Dedifferentiated amniotic fluid mesenchymal stem cell (primary cell): ENCODE measurements at regions not wholly inside any gene's neighbourhood (a gene's known extent, or its start where the extent isn't known, plus 50 kb on each side); places are given as distances from the start of the nearest gene placed in this dataset.
"Not testable (repeated sequence)": the region's sequence is repeated elsewhere in the genome, so short reads cannot be mapped to it uniquely, and the experiment has no call there.

Experiments
- DNase-seq: peaks from one replicate; pipeline ENCODE4 v3.0.0-alpha.2; 2016; ENCODE audit errors: extremely low spot score

DNA sequence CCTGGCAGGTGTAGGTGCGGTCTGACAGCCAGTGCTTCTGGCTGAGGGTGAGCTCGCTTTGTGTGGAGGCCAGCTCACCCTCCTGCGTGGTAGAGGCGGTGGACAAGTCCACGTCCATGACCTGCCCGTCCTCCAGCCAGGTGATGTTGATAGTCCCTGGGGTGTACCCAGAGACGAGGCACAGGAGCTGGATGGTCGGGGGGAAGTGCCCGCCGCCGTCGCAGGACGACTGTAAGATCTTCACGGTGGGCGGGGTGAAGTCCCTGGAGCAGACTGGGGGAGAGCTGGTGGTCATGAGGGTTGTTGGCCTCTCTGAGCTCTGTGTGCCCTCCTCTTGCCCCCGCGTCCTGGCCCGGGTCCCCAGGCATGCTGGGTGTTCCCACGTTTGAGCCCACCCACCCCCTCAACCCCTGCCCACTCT is 74.6 kb downstream of the TMEM121 start:
- DNase-seq: no peak

DNA sequence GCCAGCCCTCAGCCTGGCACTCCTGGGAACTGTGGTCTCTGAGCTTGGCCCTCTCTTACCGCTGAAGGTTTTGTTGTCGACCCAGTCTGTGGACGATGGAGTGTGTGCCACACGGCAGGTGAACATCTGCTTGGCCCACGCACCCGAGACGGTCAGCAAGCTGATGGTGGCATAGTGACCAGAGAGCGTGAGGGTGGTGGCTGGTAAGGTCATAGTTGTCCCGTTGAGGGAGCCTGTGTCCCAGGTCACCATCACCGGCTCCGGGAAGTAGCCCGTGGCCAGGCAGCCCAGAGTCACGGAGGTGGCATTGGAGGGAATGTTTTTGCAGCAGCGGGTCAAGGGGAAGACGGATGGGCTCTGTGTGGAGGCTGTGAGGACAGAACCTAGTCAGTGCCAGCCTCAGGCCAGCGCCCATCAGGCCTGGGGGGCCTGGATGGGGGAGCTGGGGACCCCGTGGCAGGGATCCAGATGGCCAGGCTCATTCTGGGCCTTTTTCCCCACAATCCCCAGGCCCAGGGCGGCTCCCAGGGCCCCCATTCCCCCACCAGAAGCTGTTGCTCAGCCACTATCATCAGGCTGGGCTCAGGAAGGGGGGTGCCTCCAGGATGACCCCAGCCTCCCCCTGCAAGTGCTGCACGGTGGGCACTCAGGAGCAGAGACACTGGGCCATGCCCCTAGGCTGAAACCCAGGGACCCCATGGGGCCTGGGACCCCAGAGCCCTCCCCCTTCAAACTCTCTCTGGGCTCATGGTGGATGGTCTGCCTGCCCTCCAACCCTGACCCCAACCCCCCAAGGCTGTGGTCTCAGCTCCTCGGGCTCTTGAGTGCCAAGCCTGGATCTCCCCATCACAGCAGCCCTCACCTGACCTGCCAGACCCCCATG is 75.2 kb downstream of the TMEM121 start:
- no peak for DNase-seq

DNA sequence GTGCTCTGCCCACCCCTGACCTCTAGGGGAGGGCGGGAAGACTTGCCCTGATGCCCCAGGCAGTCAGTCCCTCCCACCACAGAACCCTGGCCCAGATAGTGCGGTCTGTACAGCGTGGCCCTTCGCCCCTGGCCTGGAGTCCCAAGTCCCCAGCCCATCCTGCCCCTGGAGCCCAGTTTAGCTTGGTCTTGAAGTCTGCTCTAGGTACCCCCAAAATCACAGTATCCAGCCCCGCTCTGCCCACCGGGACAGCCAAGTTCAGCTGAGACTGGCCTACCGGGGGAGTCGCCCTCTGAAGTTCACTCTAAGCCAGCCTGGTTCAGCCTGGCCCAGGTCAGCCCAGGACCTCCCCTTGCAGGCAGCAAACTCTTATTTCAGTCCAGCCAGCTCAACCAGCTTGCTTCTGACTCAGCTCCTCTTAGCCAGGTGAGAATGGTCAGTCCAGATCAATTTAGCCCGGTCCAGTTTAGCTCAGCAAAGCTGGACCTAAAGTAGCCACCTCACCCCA is 75.9 kb downstream of the TMEM121 start:
- DNase-seq: no peak

DNA sequence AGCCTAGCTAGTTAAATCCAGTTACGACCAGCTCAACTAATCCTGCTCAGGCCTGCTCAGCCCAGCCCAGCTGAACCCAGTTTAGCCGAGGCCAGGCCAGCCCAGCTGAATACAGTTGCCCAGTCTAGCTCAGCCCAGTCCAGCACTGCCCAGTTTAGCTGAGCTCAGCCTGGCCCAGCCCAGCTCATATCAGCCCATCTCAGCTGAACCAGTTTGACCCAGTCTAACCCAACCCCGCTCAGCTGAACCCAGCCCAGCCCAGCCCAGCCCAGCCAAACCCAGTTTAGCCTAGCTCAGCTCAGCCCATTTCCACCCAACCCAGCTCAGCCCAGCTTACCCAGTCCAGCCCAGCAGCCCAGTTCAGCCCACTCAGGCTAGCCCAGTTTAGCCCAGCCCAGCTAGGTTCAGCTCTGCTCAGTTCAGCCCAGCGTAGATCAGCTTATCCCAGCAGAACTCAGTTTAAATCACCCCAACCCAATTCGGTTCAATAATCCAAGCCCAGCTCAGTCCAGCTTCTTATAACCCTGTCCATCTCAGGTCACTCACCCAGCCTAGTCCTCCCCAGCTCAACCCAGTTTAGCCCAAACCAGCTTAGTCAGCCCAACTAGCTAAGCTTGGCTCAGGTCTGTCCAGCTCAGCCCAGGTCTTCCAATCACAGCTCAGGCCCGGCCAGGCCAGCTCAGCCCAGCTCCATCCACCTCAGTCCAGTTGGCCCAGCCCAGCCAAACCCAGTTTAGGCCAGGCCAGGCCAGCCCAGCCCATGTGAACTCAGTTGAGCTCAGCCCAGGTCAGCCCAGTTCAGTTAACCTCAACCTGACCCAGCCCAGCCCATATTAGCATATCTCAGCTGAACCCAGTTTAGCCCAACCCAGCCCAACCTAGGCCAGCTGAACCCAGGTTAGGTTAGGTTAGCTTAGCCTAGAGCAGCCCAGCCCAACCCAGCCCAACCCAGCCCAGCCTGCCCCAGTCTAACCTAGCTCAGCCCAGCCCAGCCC is 76.7 kb downstream of the TMEM121 start:
- no peak for DNase-seq

DNA sequence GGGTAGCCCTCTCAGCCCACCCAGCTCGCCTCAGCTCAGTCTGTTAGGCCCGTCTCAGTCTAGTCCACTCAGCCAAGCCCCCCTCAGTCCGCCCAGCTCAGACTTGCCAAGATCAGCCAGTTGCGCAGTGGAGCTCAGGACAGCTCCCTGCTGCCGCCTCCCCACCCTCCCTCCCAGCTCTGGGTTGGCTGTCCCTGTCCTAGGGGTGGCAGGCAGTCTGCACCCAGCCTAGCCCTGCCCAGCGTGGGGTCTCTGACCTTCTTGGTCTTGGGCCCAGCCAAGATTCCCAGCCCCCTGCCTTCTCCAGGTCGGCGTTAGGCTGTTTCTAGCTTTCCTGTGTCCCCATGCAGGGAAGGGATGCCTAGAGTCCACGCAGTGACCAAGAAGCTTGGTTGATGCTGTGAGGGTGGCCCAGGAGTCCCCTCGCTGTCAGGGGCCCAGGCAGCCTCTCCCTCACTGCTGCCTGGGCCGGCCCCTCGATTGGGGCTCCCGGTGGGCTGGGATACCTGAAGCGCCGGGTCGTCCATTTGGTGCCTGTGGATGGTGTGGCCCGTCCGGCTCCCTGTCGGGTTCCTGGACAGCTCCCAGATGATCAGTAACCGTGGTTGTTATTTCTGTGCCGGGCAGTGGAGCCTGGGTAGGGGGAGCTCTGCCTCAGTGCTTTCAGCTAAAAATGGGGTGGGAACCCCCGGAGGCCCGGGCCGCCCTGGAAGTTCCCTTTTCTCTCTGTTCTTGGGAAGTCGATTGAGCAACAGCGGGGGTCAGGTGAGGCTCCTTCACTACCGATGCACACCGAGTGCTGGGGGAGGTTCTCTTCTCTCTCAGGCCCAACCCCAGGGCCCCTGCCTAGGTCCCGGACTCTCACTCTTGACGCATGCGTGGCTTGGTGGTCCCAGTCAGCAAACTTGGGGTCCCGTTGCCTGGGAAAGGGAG is 78.4 kb downstream of the TMEM121 start:
- not testable (repeated sequence) for DNase-seq

DNA sequence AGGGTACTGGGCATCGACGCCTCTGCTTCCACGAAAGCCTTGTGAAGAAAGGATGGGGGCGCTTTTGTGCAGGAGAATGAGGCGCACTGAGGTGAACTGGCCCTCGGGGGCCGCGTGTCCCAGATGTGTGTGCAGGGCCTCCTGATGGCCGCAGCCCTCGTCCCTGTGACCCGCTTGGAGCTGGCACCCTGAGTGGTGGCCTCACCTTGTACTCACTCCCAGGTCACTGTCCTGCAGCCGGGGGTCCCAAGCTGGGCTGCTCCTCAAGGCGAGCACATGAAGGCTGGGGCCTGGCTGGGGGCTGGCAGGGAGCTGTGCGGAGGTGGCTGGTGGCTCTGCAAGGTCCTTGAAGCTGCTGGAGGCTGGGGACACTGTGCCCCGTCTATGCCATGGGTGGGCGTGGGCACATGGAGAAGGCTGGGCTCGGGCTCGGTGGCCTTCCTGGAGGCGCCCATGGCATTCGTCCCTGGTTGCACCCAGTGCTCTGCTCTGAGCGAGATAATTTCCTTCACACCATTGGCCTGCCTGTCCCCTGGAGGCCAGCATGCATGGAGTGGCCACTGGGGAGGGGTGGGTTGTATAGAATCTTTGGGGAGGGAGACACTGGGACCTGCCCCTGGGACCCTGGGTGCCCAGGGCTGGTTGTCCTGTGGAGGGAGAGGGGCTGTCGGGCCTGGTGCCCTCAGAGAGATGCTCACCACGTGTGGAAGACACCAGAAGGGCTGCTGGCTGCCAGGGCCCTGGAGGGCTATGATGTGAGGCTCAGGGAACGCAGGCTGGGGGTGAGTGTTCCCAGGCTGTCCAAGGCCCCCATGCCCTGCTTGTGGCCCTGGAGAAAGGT is 79.3 kb downstream of the TMEM121 start:
- no peak for DNase-seq

DNA sequence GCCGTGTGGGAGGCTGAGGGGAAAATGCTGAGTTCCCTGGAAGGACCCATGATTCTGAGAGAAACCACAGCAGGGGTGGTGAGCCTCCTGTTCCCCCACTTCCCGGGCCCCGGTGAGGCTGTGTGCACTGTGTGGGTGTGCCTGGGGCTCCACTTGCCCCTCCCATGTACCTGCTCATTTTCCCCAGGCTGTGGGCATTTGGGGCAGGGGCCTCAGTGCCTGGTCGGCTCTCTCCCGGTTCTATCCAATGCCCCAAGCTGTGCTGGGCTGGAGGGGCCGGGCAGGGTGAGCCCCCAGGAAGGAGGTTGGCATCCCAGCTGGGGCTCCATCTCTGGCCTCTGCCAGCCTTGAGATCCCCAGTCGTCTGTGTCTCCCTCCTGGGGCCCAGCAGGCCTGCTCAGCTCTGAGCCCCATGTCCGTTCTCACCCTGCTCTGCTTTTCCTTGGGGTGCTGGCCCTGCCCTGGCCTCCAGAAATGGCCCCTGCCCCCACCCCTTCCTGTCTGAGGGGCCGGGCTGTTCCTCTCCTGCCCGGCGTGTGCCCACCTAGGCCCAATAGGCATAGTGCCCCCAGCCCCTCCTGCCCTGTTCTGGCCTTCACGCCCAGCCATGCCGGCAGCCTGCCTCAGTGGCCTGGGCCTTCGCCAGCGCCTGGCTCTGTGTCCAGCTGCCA is 80.1 kb downstream of the TMEM121 start:
- not testable (repeated sequence) for DNase-seq

DNA sequence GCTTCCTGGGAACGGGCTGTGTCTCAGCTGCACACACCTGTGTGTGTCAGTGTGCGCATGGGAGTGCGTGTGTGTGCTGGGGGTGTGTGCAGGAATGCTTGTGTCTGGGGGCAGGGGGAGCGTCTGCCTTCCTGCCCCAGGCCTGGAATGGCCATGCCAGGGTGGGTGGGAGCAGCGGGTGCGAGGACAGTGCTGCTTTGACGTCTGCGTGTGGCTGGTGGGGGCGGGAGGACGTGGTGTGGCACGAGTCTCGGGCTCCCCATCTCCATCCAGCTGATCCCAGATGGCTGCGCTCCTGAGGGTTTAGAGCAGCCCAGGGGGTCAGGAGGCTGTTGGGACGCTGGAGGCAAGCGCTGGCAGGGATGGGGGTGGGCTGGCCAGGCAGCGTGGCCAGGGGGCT is 80.6 kb downstream of the TMEM121 start:
- DNase-seq: not testable (repeated sequence)

DNA sequence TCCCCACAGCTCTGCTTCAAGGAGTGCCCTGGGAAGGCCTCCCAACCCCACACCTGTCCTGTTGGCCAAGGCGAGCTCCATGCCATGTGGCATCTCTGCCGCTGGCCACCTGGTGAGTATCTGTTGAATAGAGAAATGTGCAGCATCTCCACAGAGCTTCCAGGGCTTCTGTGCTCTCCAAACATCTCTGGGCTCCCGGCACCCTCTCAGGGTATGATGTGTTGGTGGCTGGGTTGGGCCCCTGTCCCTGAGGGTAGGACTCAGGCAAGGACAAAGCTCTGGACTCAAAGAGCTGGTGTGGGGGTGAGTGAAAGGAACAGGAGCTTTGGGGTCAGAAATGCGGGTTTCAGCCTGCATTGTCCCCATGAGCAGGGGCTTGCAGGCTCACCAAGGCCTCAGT is 88.6 kb downstream of the TMEM121 start:
- not testable (repeated sequence) for DNase-seq

DNA sequence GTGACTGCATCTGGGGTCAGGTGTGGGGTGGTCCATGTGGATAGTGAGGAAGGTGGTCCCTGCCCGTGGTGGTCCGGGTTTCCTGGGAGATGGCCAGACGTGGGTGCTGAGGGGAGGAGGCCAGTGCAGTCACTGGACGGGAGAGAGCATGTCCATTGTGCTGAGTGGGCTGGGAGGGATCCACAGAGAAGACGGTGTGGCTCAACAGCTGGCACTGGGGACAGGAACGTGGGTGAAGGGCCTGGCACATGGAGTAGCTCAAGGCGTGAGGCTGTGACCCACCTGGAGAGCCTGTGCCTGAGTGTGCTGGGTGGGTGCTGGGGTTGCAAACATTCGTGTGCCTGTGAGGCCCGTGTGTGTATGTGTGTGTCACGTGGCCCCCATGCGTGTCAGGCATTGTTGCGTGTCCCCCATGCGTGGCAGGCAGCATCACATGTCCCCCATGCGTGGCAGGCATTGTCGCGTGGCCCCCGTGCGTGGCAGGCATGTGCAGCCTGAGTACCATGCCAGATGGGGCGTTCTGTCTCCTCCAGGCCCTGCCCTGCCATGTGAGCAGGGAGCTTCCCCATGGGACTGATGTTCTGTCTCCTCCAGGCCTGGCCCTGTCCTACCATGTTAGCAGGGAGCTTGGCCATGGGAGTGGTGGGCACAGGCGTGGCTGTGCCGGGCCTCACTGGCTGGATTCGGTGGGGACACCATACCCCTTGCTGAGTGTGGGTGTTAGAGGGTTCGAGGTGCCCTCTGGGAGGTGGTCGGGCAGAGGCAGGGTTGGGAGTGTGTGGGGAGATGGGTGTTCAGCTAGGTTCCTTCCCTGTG is 89.8 kb downstream of the TMEM121 start:
- not testable (repeated sequence) for DNase-seq

DNA sequence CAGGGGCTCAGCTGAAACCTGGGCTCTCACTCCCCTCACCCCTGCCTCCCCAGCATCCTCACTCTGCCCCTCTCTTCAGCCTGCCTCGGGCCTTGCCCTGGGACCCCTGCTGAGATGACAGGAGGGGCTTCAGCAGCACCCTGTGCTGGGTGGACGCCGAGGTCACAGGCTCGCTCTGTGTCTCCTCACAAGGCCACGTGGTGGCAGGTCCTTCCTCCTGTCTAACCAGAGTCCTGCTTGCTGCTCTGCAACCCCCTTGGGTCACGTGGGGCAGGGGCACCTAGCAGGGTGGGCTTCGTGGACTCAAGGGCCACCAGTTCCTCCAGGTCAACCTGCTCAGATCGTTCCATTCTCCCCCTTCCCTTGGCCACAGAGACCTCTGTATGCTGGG is 90.4 kb downstream of the TMEM121 start:
- DNase-seq: no peak

DNA sequence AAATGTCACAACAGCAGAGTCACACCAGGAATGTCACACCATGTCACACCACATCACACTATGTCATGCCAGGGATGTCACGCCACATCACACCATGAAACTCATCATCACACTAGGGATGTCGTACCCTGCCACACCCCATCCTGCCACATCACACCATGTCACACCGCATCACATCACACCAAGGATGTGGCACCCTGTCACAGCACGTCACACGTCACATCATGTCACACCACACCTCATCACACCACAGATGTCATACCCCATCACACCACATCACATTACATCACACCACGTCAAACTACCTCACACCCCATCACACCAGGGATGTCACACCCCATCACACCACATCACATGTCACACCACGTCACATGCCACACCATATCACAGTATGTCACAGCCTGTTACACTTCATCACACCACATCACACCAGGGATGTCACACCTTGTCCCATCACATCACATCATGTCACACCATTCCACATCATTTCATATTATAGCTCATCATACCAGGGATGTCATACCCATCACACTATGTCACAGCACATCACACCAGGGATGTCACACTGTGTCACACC is 90.9 kb downstream of the TMEM121 start:
- no peak for DNase-seq

DNA sequence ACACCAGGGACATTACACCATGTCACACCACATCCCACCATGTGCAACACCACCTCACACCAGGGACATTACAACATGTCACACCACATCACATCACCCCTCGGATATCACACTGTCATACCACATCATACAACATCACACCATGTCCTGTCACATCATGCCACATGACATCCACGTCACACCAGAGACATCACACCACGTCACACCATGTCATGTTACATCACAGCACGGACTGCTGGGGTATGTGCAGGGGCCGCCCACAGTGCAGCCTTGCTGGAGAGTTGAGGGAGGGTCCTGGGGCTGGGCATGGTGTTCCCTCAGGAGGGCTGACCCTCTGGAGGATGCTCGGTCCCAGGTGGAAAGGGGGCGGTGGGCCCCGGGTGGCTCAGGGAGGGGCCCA is 91.4 kb downstream of the TMEM121 start:
- not testable (repeated sequence) for DNase-seq

DNA sequence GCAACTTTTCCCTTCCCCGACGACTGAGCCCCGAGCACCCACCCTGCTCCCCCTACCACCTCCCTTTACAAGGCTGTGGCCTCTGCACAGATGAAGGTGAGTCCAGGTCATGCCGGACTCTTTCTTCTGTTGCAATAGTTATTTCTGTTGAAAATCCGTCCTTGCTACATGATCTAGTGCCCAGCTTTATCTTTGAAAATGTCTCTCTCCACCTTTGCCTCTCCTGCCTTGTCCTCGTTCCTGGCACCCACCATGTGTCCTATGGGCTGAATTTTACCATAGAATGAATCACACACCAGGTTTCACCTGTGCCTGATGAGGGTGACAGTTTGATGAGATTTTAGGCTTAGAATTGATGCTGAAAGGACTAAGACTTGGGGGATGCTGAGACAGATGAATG is 92.9 kb downstream of the TMEM121 start:
- DNase-seq: not testable (repeated sequence)

DNA sequence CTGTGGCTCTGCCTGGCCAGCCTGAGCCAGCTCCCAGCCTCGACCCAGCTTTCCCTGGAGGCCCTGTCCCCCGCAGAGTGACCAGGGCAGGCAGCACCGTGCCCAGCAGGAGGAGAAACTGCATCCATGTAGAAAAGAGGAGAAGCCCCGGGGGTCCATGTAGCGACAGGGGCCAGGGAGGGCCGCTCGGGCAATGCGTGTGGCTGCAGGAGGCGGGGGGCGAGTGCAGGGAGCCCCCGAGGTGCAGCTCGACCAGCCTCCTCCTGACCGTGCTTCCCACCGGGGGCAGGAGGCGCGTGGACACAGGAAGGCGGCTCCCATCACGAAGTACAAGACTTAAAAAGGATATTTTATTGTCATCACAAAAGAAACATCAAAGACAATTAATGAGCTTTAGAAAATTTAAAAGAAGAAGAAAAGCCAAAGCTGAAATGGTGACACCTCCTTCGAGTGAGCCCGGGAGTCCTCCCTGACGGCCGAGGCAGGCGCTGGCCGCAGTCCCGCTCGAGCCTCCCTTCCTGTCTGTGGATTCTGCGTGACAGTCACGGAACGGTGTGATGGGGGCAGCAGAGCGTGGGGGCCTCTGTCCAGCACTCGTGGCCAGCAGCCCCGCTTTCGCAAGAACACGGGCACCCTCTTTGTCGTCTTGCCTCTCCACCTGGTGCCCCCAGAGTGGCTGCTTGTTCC is 93.9 kb downstream of the TMEM121 start:
- not testable (repeated sequence) for DNase-seq

DNA sequence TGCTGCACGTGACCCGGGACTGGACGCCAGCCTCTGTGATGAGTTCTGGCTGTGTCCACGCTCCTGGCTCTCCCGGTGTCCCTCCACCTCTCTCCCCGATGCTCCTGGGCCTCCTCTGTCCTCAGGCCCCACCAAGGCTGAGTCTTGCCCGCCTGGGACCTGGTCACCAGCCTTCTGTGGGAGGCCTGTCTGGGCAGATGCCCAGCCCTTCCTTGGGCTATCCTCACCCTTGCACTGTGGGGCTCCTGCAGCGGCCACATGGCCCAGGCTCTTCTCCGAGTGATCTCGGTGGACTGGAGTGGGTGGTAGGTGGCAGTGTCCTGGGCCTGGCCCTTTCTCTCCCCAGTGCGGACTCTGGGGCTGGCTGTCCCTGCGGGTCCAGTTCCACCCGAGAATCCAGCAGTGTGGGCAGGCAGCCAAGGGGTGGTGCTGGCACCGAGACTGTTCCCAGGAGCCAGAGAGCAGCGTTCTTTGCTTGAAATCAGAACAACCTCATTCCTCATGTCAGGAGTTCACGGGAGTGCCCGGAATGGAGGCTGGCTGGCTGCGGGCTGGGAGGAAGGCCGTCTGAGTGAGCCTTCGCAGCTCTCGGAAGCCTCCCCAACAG is 94.6 kb downstream of the TMEM121 start:
- not testable (repeated sequence) for DNase-seq
